HG03095 (cell line): ENCODE measurements at regions not wholly inside any gene's neighbourhood (a gene's known extent, or its start where the extent isn't known, plus 50 kb on each side); places are given as distances from the start of the nearest gene placed in this dataset.
"Not testable (repeated sequence)": the region's sequence is repeated elsewhere in the genome, so short reads cannot be mapped to it uniquely, and the experiment has no call there.

Source experiments
- ATAC-seq: cut with Tn5 transposase; IDR thresholded peaks from one replicate; pipeline ENCODE4 v1.9.1; 2021; ENCODE audit warnings: moderate library complexity; ENCODE audit not compliant: unreplicated experiment

DNA sequence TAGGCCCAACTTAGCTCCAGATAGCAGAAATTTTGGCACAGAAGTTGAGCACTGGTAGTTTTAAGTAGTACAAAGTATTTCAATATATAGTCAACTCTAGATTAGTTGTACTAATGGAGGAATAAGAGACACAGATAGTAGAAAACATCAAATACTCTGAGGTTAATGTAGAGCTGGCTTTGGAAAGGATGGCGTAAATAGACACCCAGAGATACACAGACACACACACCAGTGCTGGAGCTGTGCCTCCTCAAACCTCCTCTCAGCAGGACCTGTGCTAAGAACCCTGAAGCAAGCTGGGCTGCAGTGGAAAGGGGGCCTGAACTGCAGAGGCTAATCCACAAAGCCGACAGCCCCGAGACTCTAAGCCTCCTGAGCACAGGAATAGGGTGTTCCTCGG is 67.0 kb upstream of the EDEM3 start:
- ATAC-seq, result no peak

DNA sequence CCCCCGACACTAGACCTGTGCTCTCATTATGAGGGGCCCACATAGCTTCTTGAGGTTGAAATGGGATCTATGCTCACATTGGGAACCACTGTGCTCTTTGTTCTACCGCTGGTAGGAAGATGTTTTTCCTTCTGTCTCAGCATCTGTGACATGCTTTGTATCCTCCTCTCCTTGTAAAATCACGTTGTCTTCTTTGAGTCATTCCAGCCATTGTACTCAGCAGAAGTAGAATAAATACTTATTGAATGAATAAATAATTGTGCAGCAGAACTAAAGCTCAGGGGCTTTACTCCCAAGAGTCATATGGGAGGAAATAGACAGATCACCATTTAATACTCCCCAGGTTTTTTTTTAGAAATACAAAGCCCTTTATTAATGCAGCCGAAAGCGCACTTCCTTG is 66.3 kb upstream of the EDEM3 start:
- no peak for ATAC-seq

DNA sequence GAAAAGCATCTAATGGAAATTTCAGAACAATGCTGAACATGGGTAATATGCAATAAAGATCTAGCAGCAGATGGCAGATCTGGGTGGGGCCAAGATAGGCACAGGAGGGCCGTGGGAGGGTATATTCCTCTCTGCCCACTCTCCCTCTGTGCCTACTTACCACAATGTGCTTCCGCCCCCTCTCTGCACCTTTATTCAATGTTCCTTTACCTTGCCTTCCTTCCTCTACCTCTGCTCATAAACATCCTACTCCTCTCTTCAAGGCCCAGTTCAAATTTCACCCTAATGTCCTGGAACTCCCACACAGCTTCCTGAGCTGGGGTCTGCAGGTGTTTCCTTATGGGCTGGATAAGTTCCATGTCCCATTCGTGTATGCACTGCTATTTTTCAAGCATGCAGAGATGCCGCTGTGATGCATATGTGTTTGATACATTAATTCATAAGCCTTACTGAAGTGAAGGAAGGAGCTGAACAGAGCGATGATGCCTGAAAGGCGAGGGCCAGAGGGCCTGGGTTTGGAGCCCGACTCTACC is 65.6 kb upstream of the EDEM3 start:
- no peak for ATAC-seq

DNA sequence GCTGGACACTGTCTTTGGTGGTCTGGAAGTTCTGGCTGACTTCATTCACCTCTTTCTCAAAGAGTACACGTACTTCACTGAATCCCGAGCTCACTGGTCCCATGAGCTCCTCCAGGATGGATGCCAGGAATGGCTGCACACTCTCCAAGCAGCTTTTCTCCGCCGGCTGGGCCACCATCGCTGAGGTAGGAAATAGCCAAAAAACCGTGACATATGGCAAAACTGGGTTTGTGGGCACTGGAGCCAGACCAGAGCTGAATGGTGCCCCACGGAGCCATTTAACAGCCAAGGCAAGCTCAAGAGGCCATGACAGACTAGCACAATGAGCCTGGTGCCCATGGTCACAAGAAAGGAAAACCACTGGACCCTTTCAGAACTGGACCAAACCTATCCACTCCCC is 64.0 kb upstream of the EDEM3 start:
- ATAC-seq, result no peak

GRCh38 chr1:184817003-184817402 is 62.3 kb upstream of the EDEM3 start:
- not testable (repeated sequence) for ATAC-seq

- no peak for ATAC-seq
These were observed 59.0 kb upstream of the EDEM3 start for GRCh38 chr1:184813528-184814089.

DNA sequence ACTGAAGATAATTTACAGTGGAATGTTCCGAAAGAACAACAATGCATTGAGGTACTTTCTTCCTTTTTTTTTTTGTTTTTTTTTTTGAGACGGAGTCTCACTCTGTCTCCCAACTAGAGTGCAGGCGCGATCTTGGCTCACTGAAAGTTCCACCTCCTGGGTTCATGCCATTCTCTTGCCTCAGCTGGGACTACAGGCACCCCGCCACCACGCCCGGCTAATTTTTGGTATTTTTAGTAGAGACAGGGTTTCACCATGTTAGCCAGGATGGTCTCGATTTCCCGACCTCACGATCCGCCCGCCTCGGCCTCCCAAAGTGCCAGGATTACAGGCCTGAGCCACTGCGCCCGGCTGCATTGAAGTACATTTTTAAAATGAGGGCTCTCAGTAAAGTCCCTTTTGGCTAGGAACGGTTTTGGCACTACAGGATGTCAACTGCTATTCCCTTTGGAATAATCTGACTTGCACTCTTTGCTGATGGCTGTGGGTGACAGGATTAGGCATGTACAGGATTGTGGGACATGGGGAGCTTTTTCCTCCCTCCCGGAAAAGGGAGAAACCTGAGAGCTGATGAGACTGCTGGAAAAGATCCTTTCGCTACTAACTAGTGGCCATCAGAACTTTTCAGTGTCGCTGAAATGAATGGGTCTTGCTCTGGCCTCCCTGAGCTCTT is 56.9 kb upstream of the EDEM3 start:
- no peak for ATAC-seq

GRCh38 chr1:184810735-184811343 is 56.2 kb upstream of the EDEM3 start:
- ATAC-seq, result no peak

- ATAC-seq, result no peak
These were observed 51.7 kb upstream of the EDEM3 start for GRCh38 chr1:184806296-184806721.

DNA sequence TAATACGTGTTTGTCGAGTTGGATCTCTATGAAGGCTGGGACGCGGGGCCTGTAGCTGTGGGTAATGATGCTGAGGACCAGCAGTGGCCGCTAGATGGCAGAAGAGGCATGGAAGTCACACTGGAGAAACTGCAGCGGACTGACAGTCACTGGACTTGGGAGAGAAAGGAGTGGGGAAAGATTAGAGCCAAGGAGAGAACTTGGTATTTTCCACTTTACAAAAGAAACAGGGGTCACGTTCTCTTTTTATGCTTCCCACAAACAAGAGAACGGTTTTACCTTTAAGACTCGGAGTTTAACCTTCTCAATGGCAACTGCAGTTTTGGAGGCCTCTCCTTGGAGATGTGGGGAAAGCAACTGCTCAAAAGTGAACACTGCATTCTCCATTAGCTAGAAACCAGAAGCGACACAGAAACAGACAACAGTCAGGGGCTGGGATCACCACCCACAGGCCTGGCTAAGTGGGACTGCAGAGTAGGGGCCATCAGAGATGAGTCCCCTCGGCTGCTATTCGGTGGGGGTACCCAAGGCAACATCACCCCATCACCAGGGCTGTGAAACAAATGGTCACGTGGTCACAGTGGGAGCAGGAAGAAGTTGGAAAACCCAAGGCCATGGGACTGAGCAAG is 51.1 kb upstream of the EDEM3 start:
- ATAC-seq, result peak; percentile 77
